PC-3 (cell line): ENCODE measurements at regions not wholly inside any gene's neighbourhood (a gene's known extent, or its start where the extent isn't known, plus 50 kb on each side); places are given as distances from the start of the nearest gene placed in this dataset.

ENCODE experiments used
- ATAC-seq: fragments of 200-7000 bp; cut with Tn5 transposase; 2 replicates; pipeline ENCODE4 v1.9.1; 2020; ENCODE audit warnings: mild to moderate bottlenecking, moderate library complexity
- BruUV-seq: library from RNA; stranded (reverse); fragments of 400-500 nt; replicated peaks from 2 replicates; lab custom pipeline; 2021; lab: Mats Ljungman, UMichigan
- CTCF ChIA-PET: fragments of 300-600 bp; sonication (Branson Sonifier 250); formaldehyde crosslinking; loops from one replicate; lab custom pipeline; 2022; ENCODE audit warnings: antibody characterized with exemption; lab: Charles Lee
- POLR2A ChIA-PET: fragments of 300-600 bp; sonication (Branson Sonifier 250); formaldehyde crosslinking; loops from one replicate; lab custom pipeline; 2022; ENCODE audit warnings: antibody characterized with exemption; ENCODE audit not compliant: unreplicated experiment; lab: Charles Lee
- DNase-seq: peaks from one replicate; pipeline ENCODE4 v3.0.0-alpha.2; 2015
- H2AFZ ChIP-seq: fragments of 300-600 bp; sonication (generic); 2 replicates; pipeline ENCODE4 v1.6.0; 2016; ENCODE audit warnings: antibody characterized with exemption, low read length
- H3F3A ChIP-seq: fragments of 300-600 bp; sonication (generic); one replicate; pipeline ENCODE4 v1.6.0; 2017; ENCODE audit warnings: antibody characterized with exemption, low read length, control low read depth, mild to moderate bottlenecking; ENCODE audit not compliant: unreplicated experiment
- H3K27ac ChIP-seq: fragments of 300-600 bp; sonication (generic); 2 replicates; pipeline ENCODE4 v1.5.1; 2016; ENCODE audit warnings: mild to moderate bottlenecking, low read length
- H3K27me3 ChIP-seq: fragments of 300-600 bp; sonication (generic); 2 replicates; pipeline ENCODE4 v1.6.1; 2016; ENCODE audit warnings: low read length, mixed read lengths
- H3K36me3 ChIP-seq: fragments of 300-600 bp; sonication (generic); 2 replicates; pipeline ENCODE4 v1.6.1; 2016; ENCODE audit warnings: low read depth, mixed run types, low read length, mixed read lengths
- H3K4me1 ChIP-seq: fragments of 300-600 bp; sonication (generic); 2 replicates; pipeline ENCODE4 v1.5.1; 2016; ENCODE audit warnings: low read length; ENCODE audit not compliant: insufficient read depth
- H3K4me2 ChIP-seq: fragments of 300-600 bp; sonication (generic); 2 replicates; pipeline ENCODE4 v1.6.0; 2016; ENCODE audit warnings: low read length
- H3K4me3 ChIP-seq: fragments of 300-600 bp; sonication (generic); 2 replicates; pipeline ENCODE4 v1.5.1; 2016; ENCODE audit warnings: mild to moderate bottlenecking, low read length, mixed read lengths
- H3K79me2 ChIP-seq: fragments of 300-600 bp; sonication (generic); 2 replicates; pipeline ENCODE4 v1.6.1; 2017; ENCODE audit warnings: low read length, mixed read lengths
- H3K9ac ChIP-seq: fragments of 300-600 bp; sonication (generic); 2 replicates; pipeline ENCODE4 v1.6.0; 2016; ENCODE audit warnings: mild to moderate bottlenecking, low read length
- H3K9me2 ChIP-seq: fragments of 300-600 bp; sonication (generic); replicated peaks from 2 replicates; pipeline ENCODE4 v1.6.1; 2016; ENCODE audit warnings: mixed run types, low read length, mixed read lengths
- H3K9me3 ChIP-seq: fragments of 300-600 bp; sonication (generic); 2 replicates; pipeline ENCODE4 v1.6.1; 2016; ENCODE audit warnings: low read length, mixed read lengths
- H4K20me1 ChIP-seq: fragments of 300-600 bp; sonication (generic); 2 replicates; pipeline ENCODE4 v1.6.1; 2016; ENCODE audit warnings: low read length, mixed read lengths
- CTCF ChIP-seq: fragments of 300-600 bp; sonication (generic); conservative IDR thresholded peaks from 2 replicates; pipeline ENCODE4 v1.5.1; 2017; ENCODE audit warnings: antibody characterized with exemption, low read depth, mild to moderate bottlenecking, low read length
- EZH2 ChIP-seq: fragments of 300-600 bp; sonication (generic); IDR thresholded peaks from one replicate; pipeline ENCODE4 v1.6.1; 2017; ENCODE audit warnings: antibody characterized with exemption, mild to moderate bottlenecking, low read length; ENCODE audit not compliant: unreplicated experiment
- EZH2phosphoT487 ChIP-seq: fragments of 300-600 bp; sonication (generic); IDR thresholded peaks from 2 replicates; pipeline ENCODE4 v1.6.1; 2018; ENCODE audit warnings: mild to moderate bottlenecking, antibody characterized with exemption, low read length, borderline replicate concordance
- intact Hi-C: fragments of 100-400 bp; cut with micrococcal nuclease; formaldehyde crosslinking; loops from 2 replicates; pipeline ENCODE4 v1.9.0; 2023

GRCh38 chr7:156423876-156424275 is 216.7 kb upstream of the RNF32 start:
- H3K27ac ChIP-seq, result no peak overlapping the region
- no peaks in the 10 kb centered on the region for H3F3A ChIP-seq
- no peak overlapping the region for H3K9ac ChIP-seq
- H3K4me3 ChIP-seq, result no peak overlapping the region
- CTCF ChIA-PET, result no interaction called here
- no peaks in the 10 kb centered on the region for H3K4me1 ChIP-seq
- ATAC-seq (0 out of 2 replicates have a peak, but pooled peaks have one; percentile 27), DNase-seq (peak; percentile 38)
- H3K36me3 ChIP-seq, result no peaks in the 10 kb centered on the region
- H3K9me3 ChIP-seq, result no peaks in the 10 kb centered on the region
- no peak overlapping the region for H3K4me2 ChIP-seq
- POLR2A ChIA-PET, result no interaction called here
- intact Hi-C loops, result no loop called here
- no peaks in the 10 kb centered on the region for H4K20me1 ChIP-seq
- no peak for TF ChIP-seq CTCF
- TF ChIP-seq EZH2phosphoT487, result no peak
- peaks cover 13% of the 10 kb centered on the region for H3K27me3 ChIP-seq
- H2AFZ ChIP-seq, result no peak overlapping the region
- no TSS peak for BruUV-seq
- no peaks in the 10 kb centered on the region for H3K9me2 ChIP-seq
- no peaks in the 10 kb centered on the region for H3K79me2 ChIP-seq

GRCh38 chr7:156420496-156420895 is 220.1 kb upstream of the RNF32 start:
- no peaks in the 10 kb centered on the region for H3K9me2 ChIP-seq
- POLR2A ChIA-PET, result no interaction called here
- intact Hi-C loops, result no loop called here
- CTCF ChIA-PET, result no interaction called here
- H3K4me1 ChIP-seq, result no peaks in the 10 kb centered on the region
- no peak overlapping the region for H3K9ac ChIP-seq
- ATAC-seq (no peak), DNase-seq (no peak)
- H3K36me3 ChIP-seq, result no peaks in the 10 kb centered on the region
- no peak overlapping the region for H3K27ac ChIP-seq
- H3K4me2 ChIP-seq, result no peak overlapping the region
- BruUV-seq, result no TSS peak
- TF ChIP-seq EZH2phosphoT487 (no peak), CTCF (no peak), EZH2 (no peak)
- no peaks in the 10 kb centered on the region for H3K79me2 ChIP-seq
- peaks cover 10% of the 10 kb centered on the region; the same call in 1 of the 2 replicates for H3K27me3 ChIP-seq
- no peak overlapping the region for H2AFZ ChIP-seq
- H3K4me3 ChIP-seq, result no peak overlapping the region
- H4K20me1 ChIP-seq, result no peaks in the 10 kb centered on the region
- no peaks in the 10 kb centered on the region for H3F3A ChIP-seq
- H3K9me3 ChIP-seq, result no peaks in the 10 kb centered on the region

- intact Hi-C loops, result no loop called here
- peaks cover 17% of the 10 kb centered on the region for H3K27me3 ChIP-seq
- no TSS peak for BruUV-seq
These were observed 220.8 kb upstream of the RNF32 start for GRCh38 chr7:156419782-156420181.

More at GRCh38 chr7:156419782-156420181, 220.8 kb upstream of the RNF32 start:
- Histone ChIP-seq H3K79me2 (no peaks in the 10 kb centered on the region), H3K27ac (no peak overlapping the region), H4K20me1 (no peaks in the 10 kb centered on the region), H3F3A (no peaks in the 10 kb centered on the region), H3K4me1 (no peaks in the 10 kb centered on the region), H3K9me2 (no peaks in the 10 kb centered on the region), H3K9ac (no peak overlapping the region), H3K4me2 (no peak overlapping the region), H3K4me3 (no peak overlapping the region), H2AFZ (no peak overlapping the region), H3K9me3 (no peaks in the 10 kb centered on the region), H3K36me3 (no peaks in the 10 kb centered on the region)
- ATAC-seq (no peak), DNase-seq (no peak)
- TF ChIP-seq CTCF (no peak), EZH2phosphoT487 (no peak), EZH2 (no peak)
- POLR2A ChIA-PET, result no interaction called here
- CTCF ChIA-PET, result no interaction called here
